Loucy (cell line): ENCODE measurements at regions not wholly inside any gene's neighbourhood (a gene's known extent, or its start where the extent isn't known, plus 50 kb on each side); places are given as distances from the start of the nearest gene placed in this dataset.

ENCODE experiments used
- H2AFZ ChIP-seq: fragments of 200-600 bp; sonication (generic); 2 replicates; pipeline ENCODE4 v1.6.0; 2016; ENCODE audit warnings: antibody characterized with exemption, mild to moderate bottlenecking, low read length, moderate library complexity
- H3F3A ChIP-seq: fragments of 200-600 bp; 2 replicates; pipeline ENCODE4 v1.6.0; 2016; ENCODE audit warnings: antibody characterized with exemption, low read depth, mild to moderate bottlenecking
- H3K27me3 ChIP-seq: fragments of 200-600 bp; sonication (generic); 2 replicates; pipeline ENCODE4 v1.6.1; 2014; ENCODE audit warnings: low read length, mild to moderate bottlenecking; ENCODE audit not compliant: insufficient read depth, poor library complexity, severe bottlenecking
- H3K36me3 ChIP-seq: fragments of 200-600 bp; sonication (generic); 2 replicates; pipeline ENCODE4 v1.6.1; 2016; ENCODE audit warnings: low read length; ENCODE audit not compliant: insufficient read depth
- H3K4me1 ChIP-seq: fragments of 200-600 bp; sonication (generic); 2 replicates; pipeline ENCODE4 v1.5.1; 2014; ENCODE audit warnings: low read length, mild to moderate bottlenecking; ENCODE audit not compliant: insufficient read depth, poor library complexity, severe bottlenecking
- H3K4me2 ChIP-seq: fragments of 200-600 bp; sonication (generic); 2 replicates; pipeline ENCODE4 v1.6.0; 2014; ENCODE audit warnings: antibody characterized with exemption, low read length, low read depth, mild to moderate bottlenecking; ENCODE audit not compliant: poor library complexity, severe bottlenecking
- H3K4me3 ChIP-seq: fragments of 200-600 bp; sonication (generic); 2 replicates; pipeline ENCODE4 v1.5.1; 2014; ENCODE audit warnings: low read length, mild to moderate bottlenecking, mixed read lengths; ENCODE audit not compliant: poor library complexity, severe bottlenecking
- H3K79me2 ChIP-seq: fragments of 200-600 bp; sonication (generic); 2 replicates; pipeline ENCODE4 v1.6.1; 2014; ENCODE audit warnings: low read length; ENCODE audit not compliant: insufficient read depth
- H3K9ac ChIP-seq: fragments of 200-600 bp; sonication (generic); 2 replicates; pipeline ENCODE4 v1.6.0; 2014; ENCODE audit warnings: mild to moderate bottlenecking, low read depth, low read length, moderate library complexity; ENCODE audit not compliant: poor library complexity, severe bottlenecking
- H3K9me2 ChIP-seq: fragments of 200-600 bp; sonication (generic); replicated peaks from 2 replicates; pipeline ENCODE4 v1.6.1; 2016; ENCODE audit warnings: low read depth, low read length, mixed read lengths
- H3K9me3 ChIP-seq: fragments of 200-600 bp; sonication (generic); 2 replicates; pipeline ENCODE4 v1.6.1; 2014; ENCODE audit warnings: mild to moderate bottlenecking, antibody characterized with exemption, low read length, low read depth; ENCODE audit not compliant: insufficient read depth
- H4K20me1 ChIP-seq: fragments of 200-600 bp; sonication (generic); 2 replicates; pipeline ENCODE4 v1.6.0; 2014; ENCODE audit warnings: antibody characterized with exemption, low read length, mild to moderate bottlenecking; ENCODE audit not compliant: insufficient read depth, poor library complexity, severe bottlenecking
- CTCF ChIP-seq: fragments of 200-600 bp; sonication (generic); conservative IDR thresholded peaks from 2 replicates; pipeline ENCODE4 v1.5.1; 2014; ENCODE audit warnings: mild to moderate bottlenecking, antibody characterized with exemption, low read length
- EZH2phosphoT487 ChIP-seq: fragments of 200-600 bp; IDR thresholded peaks from 2 replicates; pipeline ENCODE4 v1.6.1; 2018; ENCODE audit warnings: antibody characterized with exemption, mild to moderate bottlenecking, moderate library complexity, borderline replicate concordance

- H2AFZ ChIP-seq = no peak overlapping the region
- TF ChIP-seq CTCF = no peak
- no peaks in the 10 kb centered on the region for H3K79me2 ChIP-seq
- no peak overlapping the region for H3K4me3 ChIP-seq
- H3K9ac ChIP-seq = no peak overlapping the region
- no peaks in the 10 kb centered on the region for H3F3A ChIP-seq
- H3K4me2 ChIP-seq = no peak overlapping the region
- no peaks in the 10 kb centered on the region for H4K20me1 ChIP-seq
- no peaks in the 10 kb centered on the region for H3K9me3 ChIP-seq
- H3K27me3 ChIP-seq = no peaks in the 10 kb centered on the region
- no peaks in the 10 kb centered on the region for H3K9me2 ChIP-seq
- no peaks in the 10 kb centered on the region for H3K36me3 ChIP-seq
- H3K4me1 ChIP-seq = no peaks in the 10 kb centered on the region
These were observed 53.3 kb upstream of the ACSF3 start for GRCh38 chr16:89040391-89040790.

- H3K9me3 ChIP-seq = no peaks in the 10 kb centered on the region
- H3K4me1 ChIP-seq = no peaks in the 10 kb centered on the region
- H3K4me2 ChIP-seq = no peak overlapping the region
- no peaks in the 10 kb centered on the region for H3K9me2 ChIP-seq
- no peaks in the 10 kb centered on the region for H3K27me3 ChIP-seq
- H3K79me2 ChIP-seq = no peaks in the 10 kb centered on the region
- no peaks in the 10 kb centered on the region for H4K20me1 ChIP-seq
- H2AFZ ChIP-seq = no peak overlapping the region
- no peak overlapping the region for H3K9ac ChIP-seq
- no peak for TF ChIP-seq CTCF
- TF ChIP-seq EZH2phosphoT487 = no peak
- H3K4me3 ChIP-seq = no peak overlapping the region
- H3F3A ChIP-seq = no peaks in the 10 kb centered on the region
- H3K36me3 ChIP-seq = no peaks in the 10 kb centered on the region
These were observed 52.6 kb upstream of the ACSF3 start for GRCh38 chr16:89040861-89041570.

- Histone ChIP-seq H3K9ac (no peak overlapping the region), H2AFZ (no peak overlapping the region), H4K20me1 (no peaks in the 10 kb centered on the region), H3K79me2 (no peaks in the 10 kb centered on the region), H3K4me3 (no peak overlapping the region), H3K4me2 (no peak overlapping the region), H3K9me3 (no peaks in the 10 kb centered on the region), H3K27me3 (no peaks in the 10 kb centered on the region), H3K4me1 (no peaks in the 10 kb centered on the region), H3K36me3 (no peaks in the 10 kb centered on the region), H3F3A (no peaks in the 10 kb centered on the region), H3K9me2 (no peaks in the 10 kb centered on the region)
- no peak for TF ChIP-seq CTCF
- TF ChIP-seq EZH2phosphoT487 = no peak
These were observed 51.8 kb upstream of the ACSF3 start for GRCh38 chr16:89041571-89042481.
